ENCODE measurements at regions not wholly inside any gene's neighbourhood (a gene's known extent, or its start where the extent isn't known, plus 50 kb on each side); places are given as distances from the start of the nearest gene placed in this dataset.

DNA sequence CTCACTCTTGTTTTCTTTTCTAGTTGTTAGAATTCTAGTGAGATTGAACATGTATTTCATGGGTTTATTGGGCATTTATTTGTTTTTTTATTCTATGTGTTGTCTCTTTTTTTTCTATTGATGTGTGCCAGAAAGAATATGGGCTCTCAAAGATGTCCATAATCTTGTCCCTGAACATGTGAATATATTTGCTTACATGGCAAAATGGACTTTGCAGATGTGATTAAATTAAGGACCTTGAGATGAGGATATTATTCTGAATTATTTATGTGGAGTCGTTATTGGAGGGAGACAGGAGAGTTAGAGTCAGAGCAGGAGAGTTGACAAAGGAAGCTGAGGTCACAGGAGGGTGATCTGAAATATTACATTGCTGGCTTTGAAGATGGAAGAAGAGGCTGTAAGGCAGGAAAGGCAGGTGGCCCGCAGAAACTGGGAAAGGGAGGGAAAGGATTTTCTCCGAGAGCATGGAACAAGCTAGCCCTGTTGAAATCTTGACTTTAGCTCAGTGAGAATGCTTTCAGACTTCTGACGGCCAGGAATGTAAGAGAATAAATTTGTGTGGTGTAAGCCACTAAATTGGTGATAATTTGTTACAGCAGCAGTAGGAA, 82.8 kb downstream of the NABP1 start:
- TF ChIP-seq, protein P1, sequence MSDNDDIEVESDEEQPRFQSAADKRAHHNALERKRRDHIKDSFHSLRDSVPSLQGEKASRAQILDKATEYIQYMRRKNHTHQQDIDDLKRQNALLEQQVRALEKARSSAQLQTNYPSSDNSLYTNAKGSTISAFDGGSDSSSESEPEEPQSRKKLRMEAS (IDR thresholded peaks at IDR 0.05; ENCODE audit: insufficient read depth, insufficient read length), result no peak
- no peak for TF ChIP-seq POLR2A (IDR thresholded peaks at IDR 0.05; ENCODE audit: low read depth, low read length)
- no peak for TF ChIP-seq CTCF (IDR thresholded peaks at IDR 0.05; ENCODE audit: extremely low read depth in 1 of 2, insufficient read depth in 1 of 2, low read depth in 1 of 2, low read length in 2 of 2)
- TF ChIP-seq POLR2AphosphoS5 (IDR thresholded peaks at IDR 0.05; ENCODE audit: insufficient read depth, low read depth, low read length), result no peak
